Brain microvascular endothelial cell (primary cell): ENCODE measurements at regions not wholly inside any gene's neighbourhood (a gene's known extent, or its start where the extent isn't known, plus 50 kb on each side); places are given as distances from the start of the nearest gene placed in this dataset.
"Not testable (repeated sequence)": the region's sequence is repeated elsewhere in the genome, so short reads cannot be mapped to it uniquely, and the experiment has no call there.

Experiments
- DNase-seq: peaks from one replicate; pipeline ENCODE4 v3.0.0-alpha.2; 2020
- H3K27ac ChIP-seq: fragments of 250-450 bp; sonication (Bioruptor Pico); 2 replicates; pipeline ENCODE4 v1.5.1; 2020; ENCODE audit warnings: mild to moderate bottlenecking, moderate library complexity
- H3K27me3 ChIP-seq: fragments of 250-450 bp; sonication (Bioruptor Pico); replicated peaks from 2 replicates; pipeline ENCODE4 v1.5.1; 2020; ENCODE audit warnings: mild to moderate bottlenecking
- H3K36me3 ChIP-seq: fragments of 250-450 bp; sonication (Bioruptor Pico); replicated peaks from 2 replicates; pipeline ENCODE4 v1.5.1; 2020; ENCODE audit warnings: mild to moderate bottlenecking
- H3K4me3 ChIP-seq: 2 replicates; pipeline ENCODE4 v1.5.1; 2011; ENCODE audit warnings: low read depth, mild to moderate bottlenecking, control low read depth, low read length, moderate library complexity
- in situ Hi-C: cut with HindIII; loops from 2 replicates; pipeline ENCODE4 v1.10.0; 2017; ENCODE audit warnings: low sequenced_read_pairs, low pct_ligation_motif_present
- TF ChIP-seq, protein P1 (sequence below): IDR thresholded peaks from 2 replicates; pipeline ENCODE4 v1.5.1; 2011; ENCODE audit warnings: low read depth, mild to moderate bottlenecking, moderate library complexity, low read length, control low read depth, inconsistent platforms; ENCODE audit errors: missing control alignments

- H3K27me3 ChIP-seq: no peaks in the 10 kb centered on the region
- H3K36me3 ChIP-seq: no peaks in the 10 kb centered on the region
- TF ChIP-seq, protein P1, sequence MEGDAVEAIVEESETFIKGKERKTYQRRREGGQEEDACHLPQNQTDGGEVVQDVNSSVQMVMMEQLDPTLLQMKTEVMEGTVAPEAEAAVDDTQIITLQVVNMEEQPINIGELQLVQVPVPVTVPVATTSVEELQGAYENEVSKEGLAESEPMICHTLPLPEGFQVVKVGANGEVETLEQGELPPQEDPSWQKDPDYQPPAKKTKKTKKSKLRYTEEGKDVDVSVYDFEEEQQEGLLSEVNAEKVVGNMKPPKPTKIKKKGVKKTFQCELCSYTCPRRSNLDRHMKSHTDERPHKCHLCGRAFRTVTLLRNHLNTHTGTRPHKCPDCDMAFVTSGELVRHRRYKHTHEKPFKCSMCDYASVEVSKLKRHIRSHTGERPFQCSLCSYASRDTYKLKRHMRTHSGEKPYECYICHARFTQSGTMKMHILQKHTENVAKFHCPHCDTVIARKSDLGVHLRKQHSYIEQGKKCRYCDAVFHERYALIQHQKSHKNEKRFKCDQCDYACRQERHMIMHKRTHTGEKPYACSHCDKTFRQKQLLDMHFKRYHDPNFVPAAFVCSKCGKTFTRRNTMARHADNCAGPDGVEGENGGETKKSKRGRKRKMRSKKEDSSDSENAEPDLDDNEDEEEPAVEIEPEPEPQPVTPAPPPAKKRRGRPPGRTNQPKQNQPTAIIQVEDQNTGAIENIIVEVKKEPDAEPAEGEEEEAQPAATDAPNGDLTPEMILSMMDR: no peak
- H3K4me3 ChIP-seq: no peak overlapping the region
- H3K27ac ChIP-seq: no peak overlapping the region
- in situ Hi-C loops: no loop called here
- peak; percentile 45 for DNase-seq
Observed at GRCh38 chr13:59038824-59039223, 1124.9 kb downstream of the DIAPH3 start.

- no peak overlapping the region for H3K27ac ChIP-seq
- TF ChIP-seq, protein P1: no peak
- H3K27me3 ChIP-seq: no peaks in the 10 kb centered on the region
- no peak overlapping the region for H3K4me3 ChIP-seq
- no peak for DNase-seq
- in situ Hi-C loops: no loop called here
- H3K36me3 ChIP-seq: no peaks in the 10 kb centered on the region
Observed at GRCh38 chr13:59043016-59043415, 1120.7 kb downstream of the DIAPH3 start.

- TF ChIP-seq, protein P1: no peak
- no peaks in the 10 kb centered on the region for H3K27me3 ChIP-seq
- no peak overlapping the region for H3K27ac ChIP-seq
- H3K36me3 ChIP-seq: no peaks in the 10 kb centered on the region
- no peak for DNase-seq
- H3K4me3 ChIP-seq: no peak overlapping the region
- in situ Hi-C loops: no loop called here
Observed at GRCh38 chr13:59047546-59047945, 1116.2 kb downstream of the DIAPH3 start.

DNA sequence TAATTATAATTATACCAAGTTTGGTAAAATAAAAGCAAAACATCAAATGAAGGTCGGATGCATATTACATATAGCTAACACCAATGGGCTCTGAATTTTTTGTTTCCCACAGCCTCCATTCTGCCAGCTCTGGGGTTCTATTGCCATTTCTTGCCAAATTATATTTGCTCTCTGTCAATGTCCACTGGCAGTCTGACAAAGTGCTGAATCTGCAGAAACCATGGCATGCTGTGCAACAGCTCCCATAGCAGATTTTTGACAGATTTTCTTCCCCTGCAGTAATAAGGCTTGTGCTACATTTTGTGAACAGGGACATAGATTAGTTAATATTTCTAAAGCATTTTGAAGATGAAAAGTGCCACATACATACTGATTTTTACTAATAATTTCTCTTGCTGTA, 1102.1 kb downstream of the DIAPH3 start:
- in situ Hi-C loops: no loop called here
- Histone ChIP-seq H3K4me3 (no peak overlapping the region), H3K27ac (no peak overlapping the region), H3K36me3 (no peaks in the 10 kb centered on the region), H3K27me3 (no peaks in the 10 kb centered on the region)
- TF ChIP-seq, protein P1: no peak
- no peak for DNase-seq

GRCh38 chr13:59064042-59064441, 1099.7 kb downstream of the DIAPH3 start:
- no peak overlapping the region for H3K4me3 ChIP-seq
- TF ChIP-seq, protein P1: no peak
- no peak for DNase-seq
- in situ Hi-C loops: no loop called here
- no peaks in the 10 kb centered on the region for H3K36me3 ChIP-seq
- no peaks in the 10 kb centered on the region for H3K27me3 ChIP-seq
- no peak overlapping the region for H3K27ac ChIP-seq

- in situ Hi-C loops, H3K27me3 ChIP-seq, H3K27ac ChIP-seq, H3K36me3 ChIP-seq, H3K4me3 ChIP-seq, DNase-seq: not testable (repeated sequence)
Observed at GRCh38 chr13:59076386-59076785, 1087.3 kb downstream of the DIAPH3 start.
